H9 (cell line): ENCODE measurements at regions not wholly inside any gene's neighbourhood (a gene's known extent, or its start where the extent isn't known, plus 50 kb on each side); places are given as distances from the start of the nearest gene placed in this dataset.

ENCODE experiments used
- DNase-seq: peaks from one replicate; pipeline ENCODE4 v3.0.0-alpha.2; 2017
- H2AFZ ChIP-seq: one replicate; pipeline ENCODE4 v1.6.1; 2013; ENCODE audit warnings: mild to moderate bottlenecking, low read length, control low read depth, moderate library complexity
- H2AK5ac ChIP-seq: 2 replicates; pipeline ENCODE4 v1.6.1; 2013; ENCODE audit warnings: low read length, control low read depth, mixed read lengths; ENCODE audit not compliant: insufficient read length
- H2BK120ac ChIP-seq: one replicate; pipeline ENCODE4 v1.6.1; 2013; ENCODE audit warnings: low read depth, mild to moderate bottlenecking, low read length, control low read depth, inconsistent platforms; ENCODE audit not compliant: poor library complexity, severe bottlenecking
- H2BK12ac ChIP-seq: 2 replicates; pipeline ENCODE4 v1.6.1; 2013; ENCODE audit warnings: low read length, control low read depth, mixed read lengths, low read depth; ENCODE audit not compliant: insufficient read length
- H2BK15ac ChIP-seq: 2 replicates; pipeline ENCODE4 v1.6.1; 2013; ENCODE audit warnings: low read depth, low read length, control low read depth
- H2BK20ac ChIP-seq: one replicate; pipeline ENCODE4 v1.6.1; 2013; ENCODE audit warnings: low read depth, mild to moderate bottlenecking, low read length, control low read depth, inconsistent platforms; ENCODE audit not compliant: poor library complexity, severe bottlenecking
- H2BK5ac ChIP-seq: 2 replicates; pipeline ENCODE4 v1.6.1; 2013; ENCODE audit warnings: low read length, control low read depth, mixed read lengths; ENCODE audit not compliant: insufficient read length
- H3K14ac ChIP-seq: 2 replicates; pipeline ENCODE4 v1.6.1; 2013; ENCODE audit warnings: low read length, control low read depth; ENCODE audit not compliant: insufficient read depth
- H3K18ac ChIP-seq: 2 replicates; pipeline ENCODE4 v1.6.1; 2013; ENCODE audit warnings: low read depth, mild to moderate bottlenecking, mixed read lengths, low read length, control low read depth; ENCODE audit not compliant: insufficient read length
- H3K23ac ChIP-seq: 2 replicates; pipeline ENCODE4 v1.6.1; 2013; ENCODE audit warnings: low read length, control low read depth, mixed read lengths, low read depth; ENCODE audit not compliant: insufficient read length
- H3K23me2 ChIP-seq: 2 replicates; pipeline ENCODE4 v1.6.1; 2013; ENCODE audit warnings: low read depth, mild to moderate bottlenecking, mixed read lengths, low read length, control low read depth; ENCODE audit not compliant: insufficient read length, poor library complexity, severe bottlenecking
- H3K27ac ChIP-seq: 2 replicates; pipeline ENCODE4 v1.5.1; 2013; ENCODE audit warnings: low read length, control low read depth, mixed read lengths, low read depth; ENCODE audit not compliant: insufficient read length
- H3K27me3 ChIP-seq: 2 replicates; pipeline ENCODE4 v1.6.1; 2013; ENCODE audit warnings: low read length, control low read depth, inconsistent platforms; ENCODE audit not compliant: insufficient read depth
- H3K4ac ChIP-seq: 2 replicates; pipeline ENCODE4 v1.6.1; 2013; ENCODE audit warnings: low read depth, mild to moderate bottlenecking, control low read depth, inconsistent platforms, low read length, moderate library complexity
- H3K4me1 ChIP-seq: 2 replicates; pipeline ENCODE4 v1.6.1; 2013; ENCODE audit warnings: low read length, control low read depth, inconsistent platforms; ENCODE audit not compliant: insufficient read depth
- H3K4me2 ChIP-seq: 2 replicates; pipeline ENCODE4 v1.6.1; 2013; ENCODE audit warnings: low read length, control low read depth, mixed read lengths; ENCODE audit not compliant: insufficient read length, insufficient read depth
- H3K56ac ChIP-seq: 2 replicates; pipeline ENCODE4 v1.6.1; 2013; ENCODE audit warnings: low read depth, mild to moderate bottlenecking, mixed read lengths, low read length, control low read depth; ENCODE audit not compliant: insufficient read length
- H3K79me1 ChIP-seq: 2 replicates; pipeline ENCODE4 v1.6.1; 2013; ENCODE audit warnings: low read depth, mild to moderate bottlenecking, moderate library complexity, low read length, control low read depth, inconsistent platforms; ENCODE audit not compliant: insufficient read depth, poor library complexity, severe bottlenecking
- H3K79me2 ChIP-seq: 2 replicates; pipeline ENCODE4 v1.6.1; 2013; ENCODE audit warnings: low read length, control low read depth, inconsistent platforms; ENCODE audit not compliant: insufficient read depth
- H3K9ac ChIP-seq: 2 replicates; pipeline ENCODE4 v1.6.1; 2013; ENCODE audit warnings: low read length, control low read depth, mixed read lengths; ENCODE audit not compliant: insufficient read length; ENCODE audit errors: extremely low read depth
- H3K9me3 ChIP-seq: one replicate; pipeline ENCODE4 v1.6.1; 2013; ENCODE audit warnings: low read depth, low read length, inconsistent platforms; ENCODE audit not compliant: control insufficient read depth
- H3T11ph ChIP-seq: one replicate; pipeline ENCODE4 v1.6.1; 2013; ENCODE audit warnings: mild to moderate bottlenecking, low read length, control low read depth, inconsistent platforms
- H4K20me1 ChIP-seq: one replicate; pipeline ENCODE4 v1.6.1; 2013; ENCODE audit not compliant: control insufficient read depth, insufficient read length, insufficient read depth
- H4K5ac ChIP-seq: 2 replicates; pipeline ENCODE4 v1.6.1; 2013; ENCODE audit warnings: low read depth, mild to moderate bottlenecking, mixed read lengths, low read length, control low read depth; ENCODE audit not compliant: insufficient read length
- H4K8ac ChIP-seq: replicated peaks from 2 replicates; pipeline ENCODE4 v1.6.1; 2013; ENCODE audit warnings: low read length, control low read depth, mixed read lengths, low read depth; ENCODE audit not compliant: insufficient read length
- H4K91ac ChIP-seq: 2 replicates; pipeline ENCODE4 v1.6.1; 2013; ENCODE audit warnings: low read depth, mild to moderate bottlenecking, moderate library complexity, mixed read lengths, low read length, control low read depth; ENCODE audit not compliant: insufficient read length
- H3K27ac Mint-ChIP-seq, 3 experiments: 2 replicates in 2 of 3; 3 replicates in 1 of 3; pipeline ENCODE4 v1.8.0; 2020 to 2021; ENCODE audit warnings: mixed read lengths in 3 of 3, mild to moderate bottlenecking in 1 of 3, moderate library complexity in 1 of 3
- H3K27me3 Mint-ChIP-seq: 2 replicates; pipeline ENCODE4 v1.8.0; 2021; ENCODE audit warnings: low read depth, mild to moderate bottlenecking, moderate library complexity, mixed read lengths
- H3K36me3 Mint-ChIP-seq, 3 experiments: 2 replicates in 2 of 3; 3 replicates in 1 of 3; pipeline ENCODE4 v1.8.0; 2020 to 2021; ENCODE audit warnings: low read depth in 3 of 3, mixed read lengths in 3 of 3; ENCODE audit not compliant: insufficient read depth in 1 of 3
- H3K4me1 Mint-ChIP-seq, 2 experiments: 2 replicates each; pipeline ENCODE4 v1.8.0; 2020; ENCODE audit warnings: mixed read lengths in 2 of 2
- H3K4me3 Mint-ChIP-seq, 2 experiments: 2 replicates in 1 of 2; 3 replicates in 1 of 2; pipeline ENCODE4 v1.8.0; 2020 to 2021; ENCODE audit warnings: mild to moderate bottlenecking in 2 of 2, mixed read lengths in 2 of 2, moderate library complexity in 1 of 2
- H3K9me3 Mint-ChIP-seq, 2 experiments: 2 replicates in 1 of 2; 3 replicates in 1 of 2; pipeline ENCODE4 v1.8.0; 2020; ENCODE audit warnings: mild to moderate bottlenecking in 2 of 2, mixed read lengths in 2 of 2, moderate library complexity in 1 of 2
- WGBS: extraction: QIAGEN DNeasy Blood & Tissue Kit; methylation state at CpG from one replicate; pipeline ENCODE4 v1.1.7; 2013; ENCODE audit warnings: missing lambda C conversion rate, low lambda C conversion rate, mixed read lengths; ENCODE audit not compliant: insufficient read length; ENCODE audit errors: extremely low coverage; 5-methylcytosine and 5-hydroxymethylcytosine counted together
- TF ChIP-seq, protein P1 (sequence below): fragments of 200-600 bp; sonication (generic); conservative IDR thresholded peaks from 3 replicates; pipeline ENCODE4 v1.8.0; 2021; ENCODE audit warnings: antibody characterized with exemption, mild to moderate bottlenecking

DNA sequence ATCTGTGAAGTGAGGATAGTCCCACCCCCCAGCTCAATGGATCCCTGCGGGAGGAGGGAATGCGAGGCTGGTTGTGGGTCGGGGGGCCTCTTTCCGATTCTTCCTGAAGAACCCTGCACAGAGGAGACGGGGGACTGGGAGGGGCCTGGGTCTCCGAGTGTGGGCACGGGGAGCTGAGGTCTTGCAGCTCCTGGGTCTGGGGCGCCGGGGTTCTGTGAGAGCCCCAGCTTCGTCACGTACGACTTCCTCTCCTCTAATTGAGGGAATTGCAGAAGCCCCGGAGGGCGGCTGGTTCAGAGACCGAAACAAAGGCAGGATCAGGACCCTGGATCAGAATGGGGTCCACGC is 66.6 kb downstream of the DIO3 start:
- no peaks in the 10 kb centered on the region for H3K79me1 ChIP-seq
- H2BK20ac ChIP-seq = no peak overlapping the region
- H2AK5ac ChIP-seq = no peak overlapping the region
- no peaks in the 10 kb centered on the region for H3K9me3 ChIP-seq
- H3K4me1 ChIP-seq = no peaks in the 10 kb centered on the region; the same call in 1 of the 2 replicates
- H4K91ac ChIP-seq = no peak overlapping the region
- no peak overlapping the region for H3K56ac ChIP-seq
- H2AFZ ChIP-seq = no peak overlapping the region
- no peak overlapping the region for H3K4me3 Mint-ChIP-seq
- H2BK12ac ChIP-seq = no peak overlapping the region
- no peak for DNase-seq
- no peaks in the 10 kb centered on the region; a peak in 1 of 5 replicates for H3K9me3 Mint-ChIP-seq
- no peak overlapping the region for H3K9ac ChIP-seq
- WGBS = no CpG with 5 or more reads among the region's 16 CpGs
- H3K27me3 ChIP-seq = no peaks in the 10 kb centered on the region; the same call in 1 of the 2 replicates
- no peak overlapping the region for H3K27ac Mint-ChIP-seq
- H3K23me2 ChIP-seq = no peaks in the 10 kb centered on the region
- no peaks in the 10 kb centered on the region for H3K79me2 ChIP-seq
- no peaks in the 10 kb centered on the region; a peak in 1 of 7 replicates for H3K36me3 Mint-ChIP-seq
- no peak overlapping the region for H3K4me2 ChIP-seq
- no peak overlapping the region for H3K23ac ChIP-seq
- H4K5ac ChIP-seq = no peak overlapping the region
- H3K27ac ChIP-seq = no peak overlapping the region
- H3K18ac ChIP-seq = no peak overlapping the region
- peaks cover 13 to 14% of the 10 kb centered on the region in 2 experiments for H3K4me1 Mint-ChIP-seq
- H3K14ac ChIP-seq = no peak overlapping the region
- H3K27me3 Mint-ChIP-seq = peaks cover 43% of the 10 kb centered on the region
- H4K8ac ChIP-seq = no peak overlapping the region
- H3T11ph ChIP-seq = no peak overlapping the region
- H2BK5ac ChIP-seq = no peak overlapping the region
- H3K4ac ChIP-seq = no peak overlapping the region
- H4K20me1 ChIP-seq = no peaks in the 10 kb centered on the region
- no peak overlapping the region for H2BK15ac ChIP-seq
- H2BK120ac ChIP-seq = no peak overlapping the region
- TF ChIP-seq, protein P1, sequence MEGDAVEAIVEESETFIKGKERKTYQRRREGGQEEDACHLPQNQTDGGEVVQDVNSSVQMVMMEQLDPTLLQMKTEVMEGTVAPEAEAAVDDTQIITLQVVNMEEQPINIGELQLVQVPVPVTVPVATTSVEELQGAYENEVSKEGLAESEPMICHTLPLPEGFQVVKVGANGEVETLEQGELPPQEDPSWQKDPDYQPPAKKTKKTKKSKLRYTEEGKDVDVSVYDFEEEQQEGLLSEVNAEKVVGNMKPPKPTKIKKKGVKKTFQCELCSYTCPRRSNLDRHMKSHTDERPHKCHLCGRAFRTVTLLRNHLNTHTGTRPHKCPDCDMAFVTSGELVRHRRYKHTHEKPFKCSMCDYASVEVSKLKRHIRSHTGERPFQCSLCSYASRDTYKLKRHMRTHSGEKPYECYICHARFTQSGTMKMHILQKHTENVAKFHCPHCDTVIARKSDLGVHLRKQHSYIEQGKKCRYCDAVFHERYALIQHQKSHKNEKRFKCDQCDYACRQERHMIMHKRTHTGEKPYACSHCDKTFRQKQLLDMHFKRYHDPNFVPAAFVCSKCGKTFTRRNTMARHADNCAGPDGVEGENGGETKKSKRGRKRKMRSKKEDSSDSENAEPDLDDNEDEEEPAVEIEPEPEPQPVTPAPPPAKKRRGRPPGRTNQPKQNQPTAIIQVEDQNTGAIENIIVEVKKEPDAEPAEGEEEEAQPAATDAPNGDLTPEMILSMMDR = no peak
